ENCODE measurements at regions not wholly inside any gene's neighbourhood (a gene's known extent, or its start where the extent isn't known, plus 50 kb on each side); places are given as distances from the start of the nearest gene placed in this dataset.

DNA sequence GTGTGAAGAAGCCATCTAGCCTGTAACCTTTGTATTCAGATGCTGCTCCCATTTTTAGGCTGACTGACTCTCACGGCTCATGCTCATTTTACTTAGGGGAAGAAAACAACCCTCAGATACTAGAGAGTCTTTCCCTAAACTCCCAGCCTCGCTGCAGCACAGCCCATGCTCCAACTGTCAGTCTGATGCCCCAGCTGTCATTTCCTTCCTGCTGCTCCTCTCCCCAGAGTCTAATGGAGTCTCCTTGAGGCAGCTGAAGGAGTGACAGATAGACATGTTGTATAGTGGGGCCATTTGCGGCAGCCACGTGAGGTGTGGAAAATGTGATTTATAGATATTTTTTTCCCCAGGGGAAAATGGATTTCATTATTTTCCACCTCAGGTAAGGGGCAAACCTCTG, 59.2 kb upstream of the OLFM4 start:
- Histone ChIP-seq H3K9me3 (ENCODE audit: low read length) (no peaks in the 10 kb centered on the region), H4K20me1 (ENCODE audit: insufficient read depth, low read length) (no peaks in the 10 kb centered on the region), H3K4me2 (ENCODE audit: low read depth, low read length) (no peak overlapping the region), H3K27ac (ENCODE audit: extremely low read length, insufficient read depth, low read length) (no peak overlapping the region), H2AFZ (ENCODE audit: low read length) (no peak overlapping the region), H3K9ac (ENCODE audit: insufficient read depth, low read depth, low read length) (no peak overlapping the region), H3K36me3 (replicated peaks in 1 of 2; ENCODE audit: control insufficient read depth in 1 of 2, insufficient read depth in 2 of 2, low read length in 2 of 2) (no peaks in the 10 kb centered on the region), H3K4me1 (ENCODE audit: insufficient read depth, low read length) (no peaks in the 10 kb centered on the region), H3K4me3 (replicated peaks in 1 of 3; ENCODE audit: insufficient read depth in 1 of 3, low read depth in 2 of 3, low read length in 3 of 3) (no peak overlapping the region), H3K27me3 (ENCODE audit: control insufficient read depth in 1 of 2, insufficient read depth in 2 of 2, low read length in 2 of 2) (no peaks in the 10 kb centered on the region; a peak in 1 of 5 replicates), H3K79me2 (ENCODE audit: insufficient read depth, low read length) (no peaks in the 10 kb centered on the region)
- WGBS (ENCODE audit: low lambda C conversion rate): 10% methylated on average over 4 of the region's 4 CpGs
- no peak for TF ChIP-seq ZMYM3 (CRISPR knock-in tag; IDR thresholded peaks at IDR 0.05)
- intact Hi-C loops (cut with micrococcal nuclease; ENCODE audit: unreplicated experiment) (no loop called here), in situ Hi-C loops (cut with HindIII; ENCODE audit: extremely low pct_ligation_motif_present, low pct_unique_long_range_greater_than_20kb) (loop anchor here (10.0 kb wide), 1 partner anchor 375 kb away; no protein-coding TSS in a partner anchor)
- ATAC-seq (no peak), DNase-seq (ENCODE audit: low spot score) (no peak), FAIRE-seq (no peak)
- ChIA-PET POLR2A (no interaction called here), CTCF (ENCODE audit: low intra/inter-chr PET ratio, low total read pairs) (no interaction called here)
- no TSS peak for BruUV-seq (replicated peaks)

DNA sequence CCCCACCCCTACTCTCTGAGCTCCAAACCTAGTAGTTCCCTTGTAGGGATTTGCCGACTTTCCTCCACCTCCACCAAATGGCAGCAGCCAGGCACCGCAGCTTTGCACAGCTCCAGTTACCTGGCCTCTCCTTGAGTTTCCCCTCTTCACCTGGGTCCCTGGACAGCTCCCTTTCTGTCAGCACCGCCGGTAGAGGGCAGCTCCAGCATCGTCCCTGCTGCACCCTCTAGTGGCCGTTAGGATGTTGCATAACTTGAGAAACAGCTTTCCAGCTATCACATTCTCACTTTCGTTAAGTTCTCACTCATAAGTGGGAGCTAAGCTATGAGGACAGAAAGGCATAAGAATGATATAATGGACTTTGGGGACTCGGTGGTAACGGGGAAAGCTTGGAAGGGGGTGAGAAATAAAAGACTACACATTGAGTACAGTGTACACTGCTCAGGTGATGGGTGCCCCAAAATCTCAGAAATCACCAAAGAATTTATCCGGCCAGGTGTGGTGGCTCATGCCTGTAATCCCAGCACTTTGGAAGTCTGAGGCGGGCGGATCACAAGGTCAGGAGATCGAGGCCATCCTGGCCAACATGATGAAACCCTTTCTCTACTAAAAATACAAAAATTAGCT, 60.4 kb upstream of the OLFM4 start:
- no peak overlapping the region for H2AFZ ChIP-seq (ENCODE audit: low read length)
- WGBS (ENCODE audit: low lambda C conversion rate): 10% methylated on average over 12 of the region's 13 CpGs
- CTCF ChIA-PET (ENCODE audit: low intra/inter-chr PET ratio, low total read pairs): interaction anchor here (1.0 to 1.9 kb wide), 3 partner anchors 106 to 359 kb away, joined by 4 to 14 read pairs (median 6); no protein-coding TSS in a partner anchor
- H3K27ac ChIP-seq (ENCODE audit: extremely low read length, insufficient read depth, low read length): no peak overlapping the region
- ATAC-seq (peak; percentile 100), FAIRE-seq (peak; percentile 71), DNase-seq (ENCODE audit: low spot score) (peak; percentile 60)
- H3K4me1 ChIP-seq (ENCODE audit: insufficient read depth, low read length): no peaks in the 10 kb centered on the region
- no peaks in the 10 kb centered on the region for H3K79me2 ChIP-seq (ENCODE audit: insufficient read depth, low read length)
- H3K36me3 ChIP-seq (replicated peaks in 1 of 2; ENCODE audit: control insufficient read depth in 1 of 2, insufficient read depth in 2 of 2, low read length in 2 of 2): no peaks in the 10 kb centered on the region
- no peak overlapping the region for H3K9ac ChIP-seq (ENCODE audit: insufficient read depth, low read depth, low read length)
- H3K4me2 ChIP-seq (ENCODE audit: low read depth, low read length): no peak overlapping the region
- intact Hi-C loops (cut with micrococcal nuclease; ENCODE audit: unreplicated experiment) (loop anchor here (1.0 kb wide), 2 partner anchors 106 to 359 kb away; no protein-coding TSS in a partner anchor), in situ Hi-C loops (cut with HindIII; ENCODE audit: extremely low pct_ligation_motif_present, low pct_unique_long_range_greater_than_20kb) (loop anchor here (10.0 kb wide), 1 partner anchor 373 kb away; no protein-coding TSS in a partner anchor)
- POLR2A ChIA-PET: interaction anchor here (0.6 to 0.7 kb wide), 3 partner anchors 315 to 359 kb away, joined by 3 read pairs; partner anchors contain the start of gene SUGT1
- no peaks in the 10 kb centered on the region for H4K20me1 ChIP-seq (ENCODE audit: insufficient read depth, low read length)
- BruUV-seq (replicated peaks): no TSS peak
- no peak overlapping the region for H3K4me3 ChIP-seq (replicated peaks in 1 of 3; ENCODE audit: insufficient read depth in 1 of 3, low read depth in 2 of 3, low read length in 3 of 3)
- no peaks in the 10 kb centered on the region for H3K9me3 ChIP-seq (ENCODE audit: low read length)
- no peaks in the 10 kb centered on the region; a peak in 1 of 5 replicates for H3K27me3 ChIP-seq (ENCODE audit: control insufficient read depth in 1 of 2, insufficient read depth in 2 of 2, low read length in 2 of 2)
- TF ChIP-seq HMGXB4 (CRISPR knock-in tag; IDR thresholded peaks at IDR 0.05; ENCODE audit: borderline replicate concordance in 1 of 2, low read depth in 1 of 2): 0 out of 4 replicates have a peak, but pooled peaks of 1 of the 2 experiments have one; percentile 37
- TF ChIP-seq, protein P1, sequence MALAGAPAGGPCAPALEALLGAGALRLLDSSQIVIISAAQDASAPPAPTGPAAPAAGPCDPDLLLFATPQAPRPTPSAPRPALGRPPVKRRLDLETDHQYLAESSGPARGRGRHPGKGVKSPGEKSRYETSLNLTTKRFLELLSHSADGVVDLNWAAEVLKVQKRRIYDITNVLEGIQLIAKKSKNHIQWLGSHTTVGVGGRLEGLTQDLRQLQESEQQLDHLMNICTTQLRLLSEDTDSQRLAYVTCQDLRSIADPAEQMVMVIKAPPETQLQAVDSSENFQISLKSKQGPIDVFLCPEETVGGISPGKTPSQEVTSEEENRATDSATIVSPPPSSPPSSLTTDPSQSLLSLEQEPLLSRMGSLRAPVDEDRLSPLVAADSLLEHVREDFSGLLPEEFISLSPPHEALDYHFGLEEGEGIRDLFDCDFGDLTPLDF (CRISPR knock-in tag; IDR thresholded peaks at IDR 0.05): no peak
- TF ChIP-seq FOXO1 (CRISPR knock-in tag; IDR thresholded peaks at IDR 0.05): peak; percentile 60; the same call in 1 of the 2 replicates
- TF ChIP-seq ZBTB26 (CRISPR knock-in tag; IDR thresholded peaks at IDR 0.05; ENCODE audit: borderline replicate concordance): 0 out of 2 replicates have a peak, but pooled peaks have one; percentile 26
- TF ChIP-seq TFE3 (CRISPR knock-in tag; IDR thresholded peaks at IDR 0.05): 0 out of 2 replicates have a peak, but pooled peaks have one; percentile 29
- no peak for TF ChIP-seq HNRNPK (IDR thresholded peaks at IDR 0.05; ENCODE audit: low read depth, low read length, poor library complexity, severe bottlenecking)
- no peak for TF ChIP-seq ZNF136 (CRISPR knock-in tag; IDR thresholded peaks at IDR 0.05; ENCODE audit: low read depth)
- TF ChIP-seq ARNT2 (CRISPR knock-in tag; IDR thresholded peaks at IDR 0.05; ENCODE audit: low read depth): 0 out of 2 replicates have a peak, but pooled peaks have one; percentile 20
- TF ChIP-seq ERF (CRISPR knock-in tag; IDR thresholded peaks at IDR 0.05): 0 out of 2 replicates have a peak, but pooled peaks have one; percentile 29

Data from HepG2 (cell line).